ENCODE measurements at regions not wholly inside any gene's neighbourhood (a gene's known extent, or its start where the extent isn't known, plus 50 kb on each side); places are given as distances from the start of the nearest gene placed in this dataset.

DNA sequence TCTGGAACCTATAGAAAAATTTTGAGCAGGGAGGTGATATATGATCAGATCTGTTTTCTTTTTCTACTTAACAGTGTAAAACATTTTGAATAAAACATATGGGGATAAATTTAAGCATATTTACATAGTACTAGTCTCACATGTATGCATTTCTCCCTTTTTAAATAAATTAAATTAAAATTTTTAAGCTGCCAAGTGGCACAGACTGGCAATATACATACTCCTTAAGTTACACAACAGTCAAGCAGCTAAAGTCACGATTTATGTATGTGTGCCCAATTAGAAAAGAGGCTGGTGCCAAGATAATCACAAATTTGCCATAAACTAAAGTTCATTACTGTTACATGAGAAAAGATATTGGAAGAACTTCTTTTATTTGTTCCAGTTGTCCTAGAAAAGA is 532.0 kb downstream of the RWDD3 start:
- ChIA-PET POLR2A (ENCODE audit: unreplicated experiment) (interaction anchor here (0.6 kb wide), 1 partner anchor 76 kb away, joined by 6 read pairs; no protein-coding TSS in a partner anchor), CTCF (no interaction called here)
- no peak overlapping the region for H3K4me3 ChIP-seq
- no peaks in the 10 kb centered on the region for H3K79me2 ChIP-seq (ENCODE audit: low read depth)
- DNase-seq, result no peak
- H3K4me1 ChIP-seq (replicated peaks; ENCODE audit: insufficient read depth), result no peaks in the 10 kb centered on the region
- no peak overlapping the region for H3K4me2 ChIP-seq
- H3K27me3 ChIP-seq (ENCODE audit: insufficient read depth, low read depth), result no peaks in the 10 kb centered on the region
- intact Hi-C loops (cut with micrococcal nuclease; ENCODE audit: unreplicated experiment), result no loop called here
- H2AFZ ChIP-seq, result no peak overlapping the region
- no peaks in the 10 kb centered on the region for H3K36me3 ChIP-seq (ENCODE audit: low read depth)
- no TSS peak for BruUV-seq (replicated peaks)
- TF ChIP-seq, protein P1, sequence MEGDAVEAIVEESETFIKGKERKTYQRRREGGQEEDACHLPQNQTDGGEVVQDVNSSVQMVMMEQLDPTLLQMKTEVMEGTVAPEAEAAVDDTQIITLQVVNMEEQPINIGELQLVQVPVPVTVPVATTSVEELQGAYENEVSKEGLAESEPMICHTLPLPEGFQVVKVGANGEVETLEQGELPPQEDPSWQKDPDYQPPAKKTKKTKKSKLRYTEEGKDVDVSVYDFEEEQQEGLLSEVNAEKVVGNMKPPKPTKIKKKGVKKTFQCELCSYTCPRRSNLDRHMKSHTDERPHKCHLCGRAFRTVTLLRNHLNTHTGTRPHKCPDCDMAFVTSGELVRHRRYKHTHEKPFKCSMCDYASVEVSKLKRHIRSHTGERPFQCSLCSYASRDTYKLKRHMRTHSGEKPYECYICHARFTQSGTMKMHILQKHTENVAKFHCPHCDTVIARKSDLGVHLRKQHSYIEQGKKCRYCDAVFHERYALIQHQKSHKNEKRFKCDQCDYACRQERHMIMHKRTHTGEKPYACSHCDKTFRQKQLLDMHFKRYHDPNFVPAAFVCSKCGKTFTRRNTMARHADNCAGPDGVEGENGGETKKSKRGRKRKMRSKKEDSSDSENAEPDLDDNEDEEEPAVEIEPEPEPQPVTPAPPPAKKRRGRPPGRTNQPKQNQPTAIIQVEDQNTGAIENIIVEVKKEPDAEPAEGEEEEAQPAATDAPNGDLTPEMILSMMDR (conservative IDR thresholded peaks at IDR 0.05), result no peak
- no peak for TF ChIP-seq EZH2 (IDR thresholded peaks at IDR 0.05; ENCODE audit: low read depth)
- H3K9me2 ChIP-seq (ENCODE audit: insufficient read depth), result no peaks in the 10 kb centered on the region
- no peaks in the 10 kb centered on the region for H4K20me1 ChIP-seq (ENCODE audit: insufficient read depth)
- H3K9me3 ChIP-seq (ENCODE audit: insufficient read depth, low read depth), result no peaks in the 10 kb centered on the region
- H3K27ac ChIP-seq, result no peak overlapping the region
- no peaks in the 10 kb centered on the region for H3F3A ChIP-seq (ENCODE audit: insufficient read depth, low read depth)

DNA sequence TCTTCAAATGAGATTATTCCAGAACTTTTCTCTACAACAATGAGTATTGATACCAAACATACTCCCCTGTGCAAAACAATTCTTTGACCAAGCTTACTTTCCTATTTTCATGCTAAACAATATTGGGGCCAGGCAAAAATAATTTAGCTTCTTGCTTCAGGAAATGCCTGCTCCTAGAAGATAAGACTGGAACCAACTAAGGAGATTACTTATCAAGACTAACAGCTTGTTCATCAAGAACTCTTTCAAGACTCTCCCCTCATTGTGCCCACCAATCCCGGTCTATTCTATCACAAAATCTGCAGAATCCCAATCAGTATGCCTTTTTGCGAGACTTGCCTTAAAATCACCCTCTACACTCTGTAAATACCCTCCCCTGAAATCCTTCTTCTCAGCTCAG is 536.6 kb downstream of the RWDD3 start:
- Histone ChIP-seq H3K4me3 (no peak overlapping the region), H3K27me3 (ENCODE audit: insufficient read depth, low read depth) (no peaks in the 10 kb centered on the region), H3K4me2 (no peak overlapping the region), H3K27ac (no peak overlapping the region), H3F3A (ENCODE audit: insufficient read depth, low read depth) (no peaks in the 10 kb centered on the region), H3K9me3 (ENCODE audit: insufficient read depth, low read depth) (no peaks in the 10 kb centered on the region), H4K20me1 (ENCODE audit: insufficient read depth) (no peaks in the 10 kb centered on the region), H2AFZ (no peak overlapping the region), H3K9me2 (ENCODE audit: insufficient read depth) (no peaks in the 10 kb centered on the region), H3K36me3 (ENCODE audit: low read depth) (no peaks in the 10 kb centered on the region), H3K4me1 (replicated peaks; ENCODE audit: insufficient read depth) (no peaks in the 10 kb centered on the region), H3K79me2 (ENCODE audit: low read depth) (no peaks in the 10 kb centered on the region)
- TF ChIP-seq EZH2 (IDR thresholded peaks at IDR 0.05; ENCODE audit: low read depth), result no peak
- TF ChIP-seq, protein P1 (conservative IDR thresholded peaks at IDR 0.05), result no peak
- ChIA-PET CTCF (no interaction called here), POLR2A (ENCODE audit: unreplicated experiment) (interaction anchor here (0.5 kb wide), 1 partner anchor 1745 kb away, joined by 7 read pairs; no protein-coding TSS in a partner anchor)
- no TSS peak for BruUV-seq (replicated peaks)
- intact Hi-C loops (cut with micrococcal nuclease; ENCODE audit: unreplicated experiment), result no loop called here
- no peak for DNase-seq

DNA sequence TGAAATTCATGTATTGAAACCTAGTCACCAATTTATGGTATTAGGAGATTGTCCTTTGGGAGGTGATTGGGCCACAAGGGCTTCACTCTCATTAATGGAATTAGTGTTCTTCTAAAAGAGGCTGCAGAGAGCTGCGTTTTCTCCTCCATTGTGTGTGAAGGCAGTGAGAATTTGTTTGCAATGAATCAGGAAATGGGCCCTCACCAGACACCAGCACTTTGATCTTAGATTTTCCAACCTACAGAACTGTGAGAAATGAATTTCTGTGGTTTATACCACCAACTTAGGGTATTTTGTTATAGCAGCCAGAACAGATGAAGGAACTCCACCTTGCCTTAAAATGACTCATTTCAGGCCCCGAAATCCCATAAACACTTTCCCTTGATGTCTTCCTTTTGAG is 544.2 kb downstream of the RWDD3 start:
- TF ChIP-seq EZH2 (IDR thresholded peaks at IDR 0.05; ENCODE audit: low read depth), result no peak
- TF ChIP-seq, protein P1 (conservative IDR thresholded peaks at IDR 0.05), result no peak
- Histone ChIP-seq H3K4me1 (replicated peaks; ENCODE audit: insufficient read depth) (no peaks in the 10 kb centered on the region), H3K27ac (no peak overlapping the region), H3K36me3 (ENCODE audit: low read depth) (no peaks in the 10 kb centered on the region), H3K9me3 (ENCODE audit: insufficient read depth, low read depth) (no peaks in the 10 kb centered on the region), H3K4me3 (no peak overlapping the region), H3K4me2 (no peak overlapping the region), H2AFZ (no peak overlapping the region), H3F3A (ENCODE audit: insufficient read depth, low read depth) (no peaks in the 10 kb centered on the region), H4K20me1 (ENCODE audit: insufficient read depth) (no peaks in the 10 kb centered on the region), H3K27me3 (ENCODE audit: insufficient read depth, low read depth) (no peaks in the 10 kb centered on the region), H3K9me2 (ENCODE audit: insufficient read depth) (no peaks in the 10 kb centered on the region), H3K79me2 (ENCODE audit: low read depth) (no peaks in the 10 kb centered on the region)
- no TSS peak for BruUV-seq (replicated peaks)
- intact Hi-C loops (cut with micrococcal nuclease; ENCODE audit: unreplicated experiment), result no loop called here
- ChIA-PET POLR2A (ENCODE audit: unreplicated experiment) (no interaction called here), CTCF (no interaction called here)
- no peak for DNase-seq

All from PC-9 (cell line).